ENCODE measurements at regions not wholly inside any gene's neighbourhood (a gene's known extent, or its start where the extent isn't known, plus 50 kb on each side); places are given as distances from the start of the nearest gene placed in this dataset.

DNA sequence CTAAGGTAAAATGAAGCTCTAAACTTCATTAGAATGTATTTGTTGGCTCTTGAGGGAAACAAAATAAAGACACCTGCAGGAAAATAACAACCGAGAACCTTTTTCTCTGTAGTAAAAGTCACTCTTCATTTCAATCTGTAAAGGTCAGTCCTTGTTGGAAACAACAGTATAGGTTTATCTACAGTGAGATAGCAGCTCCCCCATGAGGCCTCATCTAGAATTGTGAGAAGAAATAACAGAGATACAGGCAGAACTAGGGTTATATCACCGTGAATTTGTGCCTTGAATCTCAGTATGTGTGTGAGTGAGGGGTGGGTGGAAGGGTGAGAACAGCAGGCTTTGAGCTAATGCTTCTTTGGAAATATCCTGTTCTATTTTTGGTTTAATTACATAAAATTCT, 107.8 kb upstream of the FMR1 start:
- TF ChIP-seq EZH2 (optimal IDR thresholded peaks at IDR 0.05; ENCODE audit: low read depth, low read length): no peak
- TF ChIP-seq, protein P1, sequence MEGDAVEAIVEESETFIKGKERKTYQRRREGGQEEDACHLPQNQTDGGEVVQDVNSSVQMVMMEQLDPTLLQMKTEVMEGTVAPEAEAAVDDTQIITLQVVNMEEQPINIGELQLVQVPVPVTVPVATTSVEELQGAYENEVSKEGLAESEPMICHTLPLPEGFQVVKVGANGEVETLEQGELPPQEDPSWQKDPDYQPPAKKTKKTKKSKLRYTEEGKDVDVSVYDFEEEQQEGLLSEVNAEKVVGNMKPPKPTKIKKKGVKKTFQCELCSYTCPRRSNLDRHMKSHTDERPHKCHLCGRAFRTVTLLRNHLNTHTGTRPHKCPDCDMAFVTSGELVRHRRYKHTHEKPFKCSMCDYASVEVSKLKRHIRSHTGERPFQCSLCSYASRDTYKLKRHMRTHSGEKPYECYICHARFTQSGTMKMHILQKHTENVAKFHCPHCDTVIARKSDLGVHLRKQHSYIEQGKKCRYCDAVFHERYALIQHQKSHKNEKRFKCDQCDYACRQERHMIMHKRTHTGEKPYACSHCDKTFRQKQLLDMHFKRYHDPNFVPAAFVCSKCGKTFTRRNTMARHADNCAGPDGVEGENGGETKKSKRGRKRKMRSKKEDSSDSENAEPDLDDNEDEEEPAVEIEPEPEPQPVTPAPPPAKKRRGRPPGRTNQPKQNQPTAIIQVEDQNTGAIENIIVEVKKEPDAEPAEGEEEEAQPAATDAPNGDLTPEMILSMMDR (IDR thresholded peaks at IDR 0.05; ENCODE audit: low read length): peak; percentile 50

Data from MM.1S (cell line).